Hepatocyte (in vitro differentiated cells): ENCODE measurements at regions not wholly inside any gene's neighbourhood (a gene's known extent, or its start where the extent isn't known, plus 50 kb on each side); places are given as distances from the start of the nearest gene placed in this dataset.

ENCODE experiments used
- DNase-seq: peaks from one replicate; pipeline ENCODE4 v3.0.0-alpha.2; 2016; ENCODE audit warnings: low spot score
- H2AFZ ChIP-seq: fragments of 200-600 bp; sonication (generic); 2 replicates; pipeline ENCODE4 v1.6.0; 2016; ENCODE audit warnings: antibody characterized with exemption, mild to moderate bottlenecking
- H3K27ac ChIP-seq: fragments of 200-600 bp; sonication (generic); 2 replicates; pipeline ENCODE4 v1.5.1; 2016; ENCODE audit warnings: mild to moderate bottlenecking
- H3K27me3 ChIP-seq: fragments of 200-600 bp; sonication (generic); 2 replicates; pipeline ENCODE4 v1.6.1; 2016
- H3K36me3 ChIP-seq: fragments of 200-600 bp; sonication (generic); replicated peaks from 2 replicates; pipeline ENCODE4 v1.5.1; 2016; ENCODE audit warnings: low read depth; ENCODE audit not compliant: insufficient read depth
- H3K4me1 ChIP-seq: fragments of 200-600 bp; sonication (generic); 2 replicates; pipeline ENCODE4 v1.5.1; 2016; ENCODE audit warnings: mild to moderate bottlenecking, moderate library complexity; ENCODE audit not compliant: insufficient read depth
- H3K4me2 ChIP-seq: fragments of 200-600 bp; sonication (generic); 2 replicates; pipeline ENCODE4 v1.6.0; 2016
- H3K4me3 ChIP-seq: fragments of 200-600 bp; sonication (generic); 2 replicates; pipeline ENCODE4 v1.5.1; 2016; ENCODE audit warnings: mild to moderate bottlenecking
- H3K79me2 ChIP-seq: fragments of 200-600 bp; sonication (generic); 2 replicates; pipeline ENCODE4 v1.6.0; 2017; ENCODE audit warnings: mild to moderate bottlenecking
- H3K9me2 ChIP-seq: fragments of 200-600 bp; sonication (generic); replicated peaks from 2 replicates; pipeline ENCODE4 v1.6.0; 2017; ENCODE audit warnings: mild to moderate bottlenecking; ENCODE audit not compliant: insufficient read depth
- H3K9me3 ChIP-seq: fragments of 200-600 bp; sonication (generic); 2 replicates; pipeline ENCODE4 v1.5.1; 2016; ENCODE audit warnings: low read depth, mild to moderate bottlenecking
- H4K20me1 ChIP-seq: fragments of 200-600 bp; sonication (generic); 2 replicates; pipeline ENCODE4 v1.6.0; 2016; ENCODE audit warnings: mild to moderate bottlenecking; ENCODE audit not compliant: insufficient read depth, poor library complexity, severe bottlenecking
- CTCF ChIP-seq: fragments of 200-600 bp; sonication (generic); IDR thresholded peaks from 2 replicates; pipeline ENCODE4 v1.5.1; 2016; ENCODE audit warnings: antibody characterized with exemption, mild to moderate bottlenecking; ENCODE audit not compliant: poor library complexity
- EZH2 ChIP-seq: fragments of 200-600 bp; sonication (generic); IDR thresholded peaks from 2 replicates; pipeline ENCODE4 v1.6.1; 2016; ENCODE audit warnings: antibody characterized with exemption, mild to moderate bottlenecking, borderline replicate concordance
- EZH2phosphoT487 ChIP-seq: fragments of 200-600 bp; sonication (generic); IDR thresholded peaks from one replicate; pipeline ENCODE4 v1.6.1; 2018; ENCODE audit warnings: antibody characterized with exemption, mild to moderate bottlenecking, low read depth, moderate library complexity; ENCODE audit not compliant: unreplicated experiment, severe bottlenecking
- WGBS: methylation state at CpG from one replicate; pipeline ENCODE4 v1.1.6; 2016; ENCODE audit warnings: low lambda C conversion rate; ENCODE audit errors: missing lambda C conversion rate; 5-methylcytosine and 5-hydroxymethylcytosine counted together

GRCh38 chr4:153062652-153063168 is 126.6 kb downstream of the FHDC1 start:
- peaks cover 22% of the 10 kb centered on the region for H3K4me1 ChIP-seq
- WGBS, result 99% methylated on average over 3 of the region's 3 CpGs
- H3K4me2 ChIP-seq, result no peak overlapping the region
- no peaks in the 10 kb centered on the region for H3K9me3 ChIP-seq
- no peaks in the 10 kb centered on the region for H3K36me3 ChIP-seq
- H4K20me1 ChIP-seq, result no peaks in the 10 kb centered on the region
- peak overlapping the region; percentile 79 for H3K27ac ChIP-seq
- no peaks in the 10 kb centered on the region for H3K9me2 ChIP-seq
- H2AFZ ChIP-seq, result no peak overlapping the region
- no peak for DNase-seq
- H3K27me3 ChIP-seq, result no peaks in the 10 kb centered on the region
- TF ChIP-seq EZH2phosphoT487 (no peak), CTCF (no peak), EZH2 (no peak)
- H3K79me2 ChIP-seq, result no peaks in the 10 kb centered on the region
- H3K4me3 ChIP-seq, result no peak overlapping the region

GRCh38 chr4:153063490-153063889 is 127.4 kb downstream of the FHDC1 start:
- no peaks in the 10 kb centered on the region for H3K9me3 ChIP-seq
- H3K4me3 ChIP-seq, result no peak overlapping the region
- H3K27me3 ChIP-seq, result no peaks in the 10 kb centered on the region
- DNase-seq, result peak; percentile 44
- WGBS, result 85% methylated on average over 4 of the region's 4 CpGs
- no peaks in the 10 kb centered on the region for H4K20me1 ChIP-seq
- peaks cover 26% of the 10 kb centered on the region for H3K4me1 ChIP-seq
- H3K79me2 ChIP-seq, result no peaks in the 10 kb centered on the region
- TF ChIP-seq CTCF (no peak), EZH2phosphoT487 (no peak), EZH2 (no peak)
- no peak overlapping the region for H3K4me2 ChIP-seq
- no peak overlapping the region for H2AFZ ChIP-seq
- H3K9me2 ChIP-seq, result no peaks in the 10 kb centered on the region
- H3K27ac ChIP-seq, result peak overlapping the region; percentile 79
- no peaks in the 10 kb centered on the region for H3K36me3 ChIP-seq

GRCh38 chr4:153064571-153064970 is 128.4 kb downstream of the FHDC1 start:
- H3K4me3 ChIP-seq, result no peak overlapping the region
- H2AFZ ChIP-seq, result no peak overlapping the region
- TF ChIP-seq EZH2phosphoT487, result no peak
- TF ChIP-seq CTCF, result no peak
- no peak for TF ChIP-seq EZH2
- peaks cover 26% of the 10 kb centered on the region for H3K4me1 ChIP-seq
- H3K79me2 ChIP-seq, result no peaks in the 10 kb centered on the region
- no peaks in the 10 kb centered on the region for H3K36me3 ChIP-seq
- no peaks in the 10 kb centered on the region for H3K27me3 ChIP-seq
- peak; percentile 62 for DNase-seq
- peak overlapping the region; percentile 79 for H3K27ac ChIP-seq
- no peaks in the 10 kb centered on the region for H3K9me2 ChIP-seq
- WGBS, result 64% methylated on average over 13 of the region's 13 CpGs
- no peaks in the 10 kb centered on the region for H4K20me1 ChIP-seq
- peak overlapping the region; percentile 52 for H3K4me2 ChIP-seq
- no peaks in the 10 kb centered on the region for H3K9me3 ChIP-seq

GRCh38 chr4:153065276-153065675 is 129.2 kb downstream of the FHDC1 start:
- no peak overlapping the region for H2AFZ ChIP-seq
- 50% methylated on average over 9 of the region's 9 CpGs for WGBS
- peak overlapping the region; percentile 79 for H3K27ac ChIP-seq

More at GRCh38 chr4:153065276-153065675, 129.2 kb downstream of the FHDC1 start:
- Histone ChIP-seq H3K4me2 (peak overlapping the region; percentile 46), H3K36me3 (no peaks in the 10 kb centered on the region), H3K4me1 (peaks cover 26% of the 10 kb centered on the region), H3K27me3 (no peaks in the 10 kb centered on the region), H3K9me2 (no peaks in the 10 kb centered on the region), H3K79me2 (no peaks in the 10 kb centered on the region), H4K20me1 (no peaks in the 10 kb centered on the region), H3K4me3 (no peak overlapping the region), H3K9me3 (no peaks in the 10 kb centered on the region)
- no peak for TF ChIP-seq CTCF
- no peak for TF ChIP-seq EZH2phosphoT487
- TF ChIP-seq EZH2, result no peak
- DNase-seq, result peak; percentile 59
